Hematopoietic multipotent progenitor cell treated with erythropoietin and hydrocortisone succinate and interleukin-3 and kit ligand, for 15 days (in vitro differentiated cells): ENCODE measurements at regions not wholly inside any gene's neighbourhood (a gene's known extent, or its start where the extent isn't known, plus 50 kb on each side); places are given as distances from the start of the nearest gene placed in this dataset.

ENCODE experiments used
- DNase-seq: peaks from one replicate; pipeline ENCODE4 v3.0.0-alpha.2; 2015; ENCODE audit warnings: low spot score

GRCh38 chr14:53807542-53807941 lies 149.1 kb downstream of the BMP4 start:
- DNase-seq, result no peak

GRCh38 chr14:53807108-53807507 lies 149.5 kb downstream of the BMP4 start:
- DNase-seq, result no peak

DNA sequence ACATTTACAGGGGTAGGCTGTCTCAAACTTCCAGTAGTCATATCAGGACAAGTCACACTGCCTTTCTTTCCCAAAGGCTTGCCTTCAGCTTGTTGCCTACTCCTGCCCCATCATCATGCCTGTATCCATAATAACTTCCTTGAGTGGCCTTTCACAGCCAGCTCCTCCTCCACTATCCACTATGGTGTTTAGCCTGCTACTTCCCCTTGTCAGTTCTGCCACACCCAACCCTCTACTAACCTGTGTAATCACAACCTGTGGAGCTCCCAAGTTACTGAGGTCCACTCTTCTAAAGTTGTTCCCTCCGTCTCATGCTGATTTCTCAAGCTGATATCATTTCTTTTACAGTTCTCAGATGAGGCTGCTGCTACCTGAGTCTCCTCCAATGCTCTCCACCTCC lies 159.9 kb downstream of the BMP4 start:
- no peak for DNase-seq

DNA sequence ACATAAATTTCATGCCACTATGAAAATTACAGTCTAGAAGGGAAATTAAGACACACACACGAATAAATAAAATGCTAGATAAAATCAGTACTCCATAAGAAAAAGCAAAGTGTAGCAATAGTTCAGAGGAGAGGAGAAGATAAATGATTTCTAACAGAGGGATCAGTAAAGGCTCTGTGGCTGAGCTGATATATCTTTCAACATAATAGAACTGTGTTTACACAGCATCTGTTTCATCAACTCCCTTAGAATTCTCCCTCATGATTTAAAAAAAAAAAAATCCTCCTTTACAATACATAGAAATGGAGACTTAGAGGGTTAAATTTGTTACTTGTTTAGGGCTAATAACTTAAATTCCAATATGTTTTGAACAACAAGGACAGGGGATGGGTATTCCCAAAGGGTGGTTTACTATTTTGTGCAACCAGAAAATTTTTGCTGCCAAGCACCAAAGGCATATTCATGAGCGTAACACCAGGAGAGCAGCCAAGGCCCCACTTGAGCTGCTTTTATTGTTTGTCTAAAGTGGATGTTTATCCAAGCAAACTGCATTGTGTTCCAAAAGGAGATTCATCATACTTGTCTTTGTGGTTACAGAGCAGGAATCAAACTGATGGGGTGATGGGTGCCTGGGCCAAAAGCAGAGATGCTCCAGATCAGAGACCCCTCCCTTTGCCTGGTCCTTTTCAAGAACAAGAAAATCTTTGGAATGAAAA lies 162.7 kb downstream of the BMP4 start:
- no peak for DNase-seq

DNA sequence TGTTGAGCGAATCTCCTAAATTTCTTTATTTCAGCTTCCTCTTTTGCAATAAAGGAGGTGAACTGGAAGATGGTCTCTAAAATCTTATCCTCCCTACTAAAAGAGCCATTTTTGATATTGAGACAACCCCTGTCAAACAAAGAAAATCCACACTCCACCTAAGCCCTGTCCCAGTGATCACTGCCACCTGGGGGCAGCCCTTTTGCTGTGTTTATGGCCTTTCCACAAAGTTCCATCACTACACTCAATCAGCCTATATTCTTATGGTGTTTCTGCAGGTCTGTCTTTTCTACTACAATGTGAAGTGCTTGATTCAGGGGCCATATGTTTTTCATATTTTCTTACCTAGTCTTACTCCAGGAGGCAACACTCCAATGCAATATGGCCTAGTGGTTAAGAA lies 163.7 kb downstream of the BMP4 start:
- no peak for DNase-seq

DNA sequence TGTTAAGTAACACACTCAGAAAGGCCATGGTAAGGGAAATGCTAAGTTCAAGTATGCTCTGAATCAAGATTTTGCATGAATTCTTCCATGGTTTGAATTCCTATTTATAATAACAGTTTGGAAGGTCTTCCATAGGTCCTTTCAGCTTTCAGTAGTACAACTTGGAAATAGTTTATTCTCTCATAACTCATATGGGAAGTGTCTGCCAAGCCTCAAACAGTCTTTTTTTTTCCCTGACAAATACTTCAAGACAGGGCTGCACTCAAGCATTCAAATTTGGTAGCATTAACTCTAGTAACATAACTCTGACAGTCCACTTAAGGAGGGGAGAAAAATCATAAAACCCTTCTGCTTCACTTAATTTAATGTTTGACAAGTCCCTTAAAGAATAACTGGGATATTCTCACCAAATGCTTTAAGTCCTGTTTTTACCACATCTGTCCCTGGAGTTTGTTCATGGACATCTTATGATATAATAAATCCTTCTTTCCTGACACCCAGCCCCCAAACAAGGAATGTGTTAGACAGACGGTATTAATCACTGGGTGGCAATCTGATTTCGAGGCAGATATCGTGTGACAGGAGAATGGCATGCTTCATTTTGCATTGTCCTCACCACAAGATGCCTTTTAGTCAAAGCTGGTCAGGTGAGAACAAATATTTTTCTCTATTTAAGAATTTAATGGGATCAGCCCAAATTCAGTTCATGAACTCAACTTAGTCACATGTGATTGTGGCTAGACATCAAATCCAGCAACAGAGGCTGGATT lies 165.7 kb downstream of the BMP4 start:
- DNase-seq, result no peak

GRCh38 chr14:53788566-53788965 lies 168.1 kb downstream of the BMP4 start:
- no peak for DNase-seq

GRCh38 chr14:53786045-53786444 lies 170.6 kb downstream of the BMP4 start:
- no peak for DNase-seq

DNA sequence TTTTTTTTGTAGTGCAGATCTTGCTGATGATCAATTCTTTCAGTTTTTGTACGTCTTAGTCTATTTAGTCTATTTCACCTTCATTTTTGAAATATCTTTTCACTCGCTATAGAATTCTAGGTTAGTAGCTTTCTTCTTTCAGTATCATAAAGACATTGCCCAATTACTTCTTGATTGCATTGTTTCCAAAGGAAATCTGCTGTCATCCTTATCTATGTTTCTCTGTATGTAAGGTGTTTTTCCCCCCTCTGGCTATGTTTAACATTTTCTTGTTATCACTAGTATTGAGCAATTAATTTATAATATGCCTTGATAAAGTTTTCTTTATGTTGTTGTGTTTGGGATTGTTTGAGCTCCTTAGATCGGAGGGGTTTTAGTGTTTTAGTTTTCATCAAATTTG lies 171.9 kb downstream of the BMP4 start:
- no peak for DNase-seq

- no peak for DNase-seq
These were observed 173.4 kb downstream of the BMP4 start for GRCh38 chr14:53783256-53783655.

GRCh38 chr14:53780051-53780555 lies 176.5 kb downstream of the BMP4 start:
- no peak for DNase-seq

DNA sequence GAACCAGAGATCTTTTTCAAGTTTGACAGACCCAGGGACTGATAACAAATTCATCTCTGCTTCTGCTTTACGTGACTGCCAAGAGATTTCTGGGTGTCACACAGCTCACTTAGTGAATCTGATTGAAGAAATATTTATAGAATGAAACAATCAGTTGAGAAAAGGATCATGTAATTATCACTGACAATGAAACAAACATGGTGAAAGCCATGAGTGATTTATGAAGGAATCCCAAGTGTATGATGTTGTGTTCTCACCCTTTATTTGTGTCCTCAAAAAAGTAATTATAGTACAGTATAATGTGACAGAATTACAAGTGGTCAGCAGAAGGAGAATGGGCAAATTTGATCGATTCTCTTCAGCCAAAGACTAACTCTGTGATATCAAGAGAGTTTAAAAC lies 177.3 kb downstream of the BMP4 start:
- no peak for DNase-seq

GRCh38 chr14:53778263-53778662 lies 178.4 kb downstream of the BMP4 start:
- DNase-seq, result no peak

DNA sequence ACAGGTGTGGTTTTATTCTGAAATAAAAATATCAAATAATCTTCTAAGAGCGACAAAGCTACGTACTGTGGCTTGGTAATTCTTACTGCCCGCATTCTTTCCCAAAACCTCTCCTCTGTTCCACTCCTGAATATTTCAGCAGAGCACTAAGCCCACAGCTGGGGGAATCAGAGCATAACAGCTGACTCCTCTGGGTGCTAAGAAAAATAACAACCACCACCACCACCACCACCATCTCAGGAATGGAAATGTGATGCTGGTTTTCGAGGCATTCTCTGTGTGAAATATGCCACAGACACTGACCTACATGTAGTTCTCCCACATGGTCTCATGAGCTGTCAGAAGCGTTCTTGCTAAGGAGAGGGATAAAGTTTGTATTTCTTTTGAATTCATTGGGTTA lies 183.7 kb downstream of the BMP4 start:
- no peak for DNase-seq

DNA sequence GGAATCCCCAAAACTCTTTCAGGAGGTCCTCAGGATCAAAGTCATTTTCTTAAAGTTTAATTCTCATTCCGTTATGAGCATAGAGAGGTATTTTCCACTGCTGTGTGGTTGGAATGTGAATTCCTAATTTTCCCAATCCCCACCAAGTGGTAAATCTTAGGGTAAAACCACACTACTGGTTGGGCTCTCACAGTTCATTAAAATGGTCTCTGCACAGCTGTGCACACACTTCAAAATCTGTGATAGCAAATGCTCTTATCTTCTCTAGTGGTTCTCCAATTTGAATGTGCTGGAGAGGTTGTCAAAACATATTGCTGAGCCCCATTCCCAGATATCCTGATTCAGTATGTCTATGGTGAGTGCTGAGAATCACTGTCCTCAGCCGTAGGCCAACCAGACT lies 189.1 kb downstream of the BMP4 start:
- no peak for DNase-seq

DNA sequence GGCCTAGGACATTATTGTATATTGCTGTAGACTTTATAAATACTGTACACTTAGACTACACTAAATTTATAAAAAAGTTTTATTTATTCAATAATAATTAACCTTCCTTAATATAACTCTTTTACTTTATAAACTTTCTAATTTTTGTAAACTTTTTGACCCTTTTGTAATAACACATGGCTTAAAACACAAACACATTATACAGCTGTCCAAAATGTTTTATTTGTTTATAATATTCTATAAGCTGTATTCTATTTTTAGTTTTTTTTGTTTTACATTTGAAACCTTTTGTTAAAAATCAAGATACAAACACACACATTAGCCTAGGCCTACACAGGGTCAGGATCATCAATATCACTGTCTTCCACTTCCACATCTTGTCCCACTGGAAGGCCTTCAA lies 190.0 kb downstream of the BMP4 start:
- no peak for DNase-seq

DNA sequence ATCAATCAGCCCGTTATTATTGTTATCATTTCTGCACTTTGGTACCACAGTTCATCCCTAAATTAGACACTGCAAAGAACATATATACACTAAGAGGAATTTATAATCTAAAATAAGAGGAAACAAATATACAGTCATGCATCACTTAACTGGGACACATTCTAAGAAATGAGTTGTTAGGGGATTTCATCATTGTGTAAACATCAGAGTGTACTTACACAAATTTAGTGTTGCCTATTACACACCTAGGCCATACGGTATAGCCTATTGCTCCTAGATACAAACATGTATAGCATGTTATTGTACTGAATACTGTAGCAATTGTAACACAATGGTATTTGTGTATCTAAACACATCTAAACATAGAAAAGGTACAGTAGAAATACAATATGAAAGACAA lies 190.5 kb downstream of the BMP4 start:
- no peak for DNase-seq

DNA sequence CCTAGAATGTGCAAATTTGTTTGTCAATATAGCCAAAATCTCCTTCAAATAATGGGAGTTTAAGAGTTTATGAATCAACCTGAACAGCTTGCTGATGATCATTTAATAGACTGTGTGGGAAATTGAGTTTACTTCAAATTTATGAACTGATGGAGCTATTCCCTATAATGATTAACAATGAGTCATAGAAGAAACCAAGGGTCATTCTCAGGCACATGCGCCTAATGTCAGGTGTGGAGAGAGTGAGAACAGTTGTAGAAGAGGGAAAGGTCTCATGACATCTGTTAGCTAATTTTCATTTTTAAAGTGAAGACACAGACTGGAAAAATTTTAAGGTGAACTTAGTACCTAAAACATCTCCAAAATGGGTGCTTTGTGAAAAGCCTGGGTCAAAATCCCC lies 191.8 kb downstream of the BMP4 start:
- DNase-seq, result no peak

DNA sequence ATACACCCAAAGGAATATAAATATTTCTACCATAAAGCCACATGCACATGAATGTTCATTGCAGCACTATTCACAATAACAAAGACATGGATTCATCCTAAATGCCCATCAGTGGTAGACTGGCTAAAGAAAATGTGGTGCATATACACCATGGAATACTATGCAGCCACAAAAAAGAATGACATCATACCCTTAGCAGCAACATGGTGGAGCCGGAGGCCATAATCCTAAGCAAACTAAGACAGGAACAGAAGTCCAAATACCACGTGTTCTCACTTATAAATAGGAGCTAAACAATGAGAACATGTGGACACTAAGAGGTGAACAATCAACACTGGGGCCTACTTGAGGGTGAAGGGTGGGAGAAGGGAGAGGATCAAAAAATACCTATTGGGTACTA lies 198.5 kb downstream of the BMP4 start:
- no peak for DNase-seq

DNA sequence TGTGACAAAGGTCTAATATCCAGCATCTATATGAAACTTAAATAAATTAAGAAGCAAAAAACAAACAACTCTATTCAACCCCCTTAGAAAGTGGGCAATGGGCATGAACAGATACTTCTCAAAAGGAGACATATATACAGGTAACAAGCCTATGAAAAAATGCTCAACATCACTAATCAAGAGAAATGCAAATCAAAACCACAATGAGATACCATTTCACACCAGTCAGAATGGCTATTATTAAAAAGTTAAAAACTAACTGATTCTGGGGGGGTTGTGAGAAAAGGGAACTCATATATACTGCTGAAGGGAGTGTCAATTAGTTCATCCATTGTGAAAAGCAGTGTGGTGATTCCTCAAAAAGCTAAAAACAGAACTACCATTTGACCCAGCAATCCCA lies 198.9 kb downstream of the BMP4 start:
- DNase-seq, result no peak

- no peak for DNase-seq
These were observed 205.0 kb downstream of the BMP4 start for GRCh38 chr14:53751650-53752049.

- no peak for DNase-seq
These were observed 207.9 kb downstream of the BMP4 start for GRCh38 chr14:53748691-53749090.

- DNase-seq, result no peak
These were observed 211.8 kb downstream of the BMP4 start for GRCh38 chr14:53744857-53745256.

DNA sequence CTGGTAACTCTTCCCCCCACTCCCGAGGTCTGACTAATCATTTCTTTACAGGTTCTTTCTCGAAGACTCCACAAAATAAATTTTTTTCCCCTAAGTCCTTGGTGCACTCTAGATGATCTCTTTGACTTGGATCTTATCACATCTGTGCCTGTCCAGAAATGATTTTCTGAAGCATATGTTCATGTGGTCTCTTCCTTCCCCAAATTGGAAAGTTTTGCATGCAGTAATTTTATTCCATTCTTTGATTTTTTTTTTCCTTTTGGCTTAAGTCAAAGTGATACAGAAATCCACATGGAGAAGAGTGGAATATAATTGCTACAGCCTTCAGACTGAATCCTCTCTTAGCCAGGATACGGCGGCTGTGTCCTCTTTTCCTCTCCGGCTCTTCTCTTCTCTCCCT lies 213.3 kb downstream of the BMP4 start:
- DNase-seq, result no peak
